Keratinocyte (primary cell): ENCODE measurements at regions not wholly inside any gene's neighbourhood (a gene's known extent, or its start where the extent isn't known, plus 50 kb on each side); places are given as distances from the start of the nearest gene placed in this dataset.

Experiments
- DNase-seq: peaks from one replicate; pipeline ENCODE4 v3.0.0-alpha.2; 2011; ENCODE audit warnings: low read depth, missing footprints, low spot score
- FAIRE-seq: peaks from 2 replicates; lab custom pipeline; 2011; peaks lifted over from hg19 to GRCh38; lab: Jason Lieb, UNC
- H2AFZ ChIP-seq: 2 replicates; pipeline ENCODE4 v1.6.0; 2012; ENCODE audit warnings: low read length, control low read depth, inconsistent platforms; ENCODE audit not compliant: control insufficient read depth
- H3K27ac ChIP-seq: 2 replicates; pipeline ENCODE4 v1.5.1; 2011; ENCODE audit warnings: low read length; ENCODE audit not compliant: control insufficient read depth, insufficient read depth
- H3K27me3 ChIP-seq: 3 replicates; pipeline ENCODE4 v1.6.0; 2011; ENCODE audit warnings: low read length; ENCODE audit not compliant: control insufficient read depth, insufficient read depth; ENCODE audit errors: extremely low read depth
- H3K36me3 ChIP-seq, 2 experiments: 2 replicates in 1 of 2; 3 replicates in 1 of 2; pipeline ENCODE4 v1.5.1; 2011; ENCODE audit warnings: low read length in 2 of 2, mild to moderate bottlenecking in 1 of 2; ENCODE audit not compliant: control insufficient read depth in 2 of 2, insufficient read depth in 2 of 2; ENCODE audit errors: extremely low read depth in 1 of 2
- H3K4me1 ChIP-seq: 3 replicates; pipeline ENCODE4 v1.5.1; 2011; ENCODE audit warnings: low read length; ENCODE audit not compliant: control insufficient read depth, insufficient read depth; ENCODE audit errors: extremely low read depth
- H3K4me2 ChIP-seq: 3 replicates; pipeline ENCODE4 v1.6.0; 2011; ENCODE audit warnings: low read depth, low read length; ENCODE audit not compliant: control insufficient read depth, insufficient read depth; ENCODE audit errors: extremely low read depth
- H3K4me3 ChIP-seq, 3 experiments: fragments of 200-600 bp in 1 of 3; sonication (generic) in 1 of 3; 2 replicates in 2 of 3; 3 replicates in 1 of 3; pipeline ENCODE4 v1.5.1; 2011 to 2016; ENCODE audit warnings: low read length in 3 of 3, mild to moderate bottlenecking in 3 of 3, control low read depth in 2 of 3, inconsistent platforms in 1 of 3, low read depth in 1 of 3, mixed read lengths in 1 of 3, mixed run types in 1 of 3, moderate library complexity in 1 of 3; ENCODE audit not compliant: control insufficient read depth in 2 of 3, insufficient read depth in 2 of 3; ENCODE audit errors: extremely low read depth in 1 of 3
- H3K79me2 ChIP-seq: 2 replicates; pipeline ENCODE4 v1.6.0; 2012; ENCODE audit warnings: low read length; ENCODE audit not compliant: control insufficient read depth, insufficient read depth
- H3K9ac ChIP-seq: 3 replicates; pipeline ENCODE4 v1.6.0; 2011; ENCODE audit warnings: low read length; ENCODE audit not compliant: control insufficient read depth, insufficient read depth; ENCODE audit errors: extremely low read depth
- H3K9me1 ChIP-seq: 3 replicates; pipeline ENCODE4 v1.6.0; 2011; ENCODE audit warnings: low read length; ENCODE audit not compliant: control insufficient read depth, insufficient read depth; ENCODE audit errors: extremely low read depth
- H3K9me3 ChIP-seq: 2 replicates; pipeline ENCODE4 v1.5.1; 2012; ENCODE audit warnings: low read depth, low read length; ENCODE audit not compliant: control insufficient read depth
- H4K20me1 ChIP-seq: 3 replicates; pipeline ENCODE4 v1.6.0; 2011; ENCODE audit warnings: low read length; ENCODE audit not compliant: control insufficient read depth, insufficient read depth; ENCODE audit errors: extremely low read depth
- CTCF ChIP-seq, 3 experiments: IDR thresholded peaks in 1 of 3; conservative IDR thresholded peaks in 1 of 3; optimal IDR thresholded peaks in 1 of 3; 2 replicates in 2 of 3; 3 replicates in 1 of 3; pipeline versions ENCODE3 to v1.5.1; 2011; ENCODE audit warnings: low read length in 3 of 3, mild to moderate bottlenecking in 3 of 3, moderate library complexity in 2 of 3, control low read depth in 1 of 3, inconsistent platforms in 1 of 3; ENCODE audit not compliant: insufficient read depth in 2 of 3; ENCODE audit errors: extremely low read depth in 1 of 3
- EZH2 ChIP-seq: IDR thresholded peaks from one replicate; pipeline ENCODE4 v1.6.1; 2012; ENCODE audit warnings: inconsistent platforms, mild to moderate bottlenecking, low read length, moderate library complexity
- dilution Hi-C: fragments of 300-500 bp; cut with MboI; formaldehyde crosslinking; loops from one replicate; pipeline ENCODE4 v1.7.0; 2020; ENCODE audit warnings: low sequenced_read_pairs; ENCODE audit not compliant: extremely low pct_ligation_motif_present
- small RNA-seq, 3 experiments: library from RNA; depleted of rRNA; stranded (forward); fragments of <200 nt; gene quantifications; one replicate each; pipeline ENCODE3, GENCODE V24; 2012; ENCODE audit warnings: low read depth in 3 of 3, low replicate concordance in 1 of 3; ENCODE audit not compliant: insufficient read length in 3 of 3

- no peak for DNase-seq
- TF ChIP-seq EZH2 = no peak
- no peak for TF ChIP-seq CTCF (optimal IDR thresholded peaks at IDR 0.05 in 1 of 3, IDR thresholded peaks at IDR 0.05 in 1 of 3, conservative IDR thresholded peaks at IDR 0.05 in 1 of 3; ENCODE audit: extremely low read depth in 1 of 3, insufficient read depth in 2 of 3, low read length in 3 of 3)
Observed at GRCh38 chr12:110971189-110971920, 51.0 kb upstream of the MYL2 start.

More at GRCh38 chr12:110971189-110971920, 51.0 kb upstream of the MYL2 start:
- H3K27ac ChIP-seq = no peak overlapping the region
- no peaks in the 10 kb centered on the region for H3K36me3 ChIP-seq
- H2AFZ ChIP-seq = no peak overlapping the region
- H3K9me3 ChIP-seq = no peaks in the 10 kb centered on the region
- dilution Hi-C loops = no loop called here
- no peak overlapping the region for H3K4me3 ChIP-seq
- H3K4me1 ChIP-seq = no peaks in the 10 kb centered on the region
- H3K79me2 ChIP-seq = no peaks in the 10 kb centered on the region
- H3K27me3 ChIP-seq = no peaks in the 10 kb centered on the region
- no peak overlapping the region for H3K4me2 ChIP-seq
- H4K20me1 ChIP-seq = no peaks in the 10 kb centered on the region
- no peaks in the 10 kb centered on the region for H3K9me1 ChIP-seq
- no peak for FAIRE-seq
- H3K9ac ChIP-seq = no peak overlapping the region

Small RNA genes in the stretch of these regions (small RNA-seq; reads per million reads assigned to genes)
- 0 reads per million in 3 experiments for gene MIR6760
